ENCODE measurements at regions not wholly inside any gene's neighbourhood (a gene's known extent, or its start where the extent isn't known, plus 50 kb on each side); places are given as distances from the start of the nearest gene placed in this dataset.
A peak's percentile ranks its signal among the peaks of the same experiment; 100 is the strongest.

- H3K9ac ChIP-seq (ENCODE audit: low read length) = no peak overlapping the region
- H3K27me3 ChIP-seq (replicated peaks; ENCODE audit: insufficient read depth, low read length) = no peaks in the 10 kb centered on the region
- peak; percentile 15 for DNase-seq
- H3K4me3 ChIP-seq (ENCODE audit: low read length) = no peak overlapping the region
- TF ChIP-seq EZH2phosphoT487 (IDR thresholded peaks at IDR 0.05; ENCODE audit: low read length) = no peak
- TF ChIP-seq CTCF (IDR thresholded peaks at IDR 0.05; ENCODE audit: low read length) = no peak
- TF ChIP-seq EZH2 (optimal IDR thresholded peaks at IDR 0.05; ENCODE audit: low read depth, low read length) = no peak
- no peaks in the 10 kb centered on the region for H3K36me3 ChIP-seq (replicated peaks; ENCODE audit: insufficient read depth, low read length)
- no peaks in the 10 kb centered on the region for H3K79me2 ChIP-seq (ENCODE audit: low read length)
- no peaks in the 10 kb centered on the region for H3K4me1 ChIP-seq (ENCODE audit: low read length)
- no peak overlapping the region for H2AFZ ChIP-seq (ENCODE audit: low read length)
- no peaks in the 10 kb centered on the region for H3F3A ChIP-seq (ENCODE audit: insufficient read depth, low read length)
- no peaks in the 10 kb centered on the region for H3K9me3 ChIP-seq (replicated peaks; ENCODE audit: insufficient read depth, low read length)
- no peak overlapping the region for H3K4me2 ChIP-seq (ENCODE audit: low read depth, low read length)
- no peak overlapping the region for H3K27ac ChIP-seq (ENCODE audit: low read length)
- no peaks in the 10 kb centered on the region for H4K20me1 ChIP-seq (ENCODE audit: insufficient read depth, low read length)
- no peaks in the 10 kb centered on the region for H3K9me2 ChIP-seq (replicated peaks; ENCODE audit: insufficient read depth, low read length)
Measured at GRCh38 chr2:211077216-211077767, 520.9 kb downstream of the CPS1 start.

GRCh38 chr2:211084352-211084751, 528.0 kb downstream of the CPS1 start:
- Histone ChIP-seq H3K36me3 (replicated peaks; ENCODE audit: insufficient read depth, low read length) (no peaks in the 10 kb centered on the region), H3K4me1 (ENCODE audit: low read length) (peaks cover 11% of the 10 kb centered on the region), H2AFZ (ENCODE audit: low read length) (no peak overlapping the region), H3K9me2 (replicated peaks; ENCODE audit: insufficient read depth, low read length) (no peaks in the 10 kb centered on the region), H3K79me2 (ENCODE audit: low read length) (no peaks in the 10 kb centered on the region), H3K4me2 (ENCODE audit: low read depth, low read length) (no peak overlapping the region), H3K27ac (ENCODE audit: low read length) (no peak overlapping the region), H4K20me1 (ENCODE audit: insufficient read depth, low read length) (no peaks in the 10 kb centered on the region), H3K4me3 (ENCODE audit: low read length) (no peak overlapping the region), H3F3A (ENCODE audit: insufficient read depth, low read length) (no peaks in the 10 kb centered on the region), H3K27me3 (replicated peaks; ENCODE audit: insufficient read depth, low read length) (no peaks in the 10 kb centered on the region), H3K9ac (ENCODE audit: low read length) (no peak overlapping the region), H3K9me3 (replicated peaks; ENCODE audit: insufficient read depth, low read length) (no peaks in the 10 kb centered on the region)
- no peak for TF ChIP-seq EZH2phosphoT487 (IDR thresholded peaks at IDR 0.05; ENCODE audit: low read length)
- no peak for TF ChIP-seq CTCF (IDR thresholded peaks at IDR 0.05; ENCODE audit: low read length)
- TF ChIP-seq EZH2 (optimal IDR thresholded peaks at IDR 0.05; ENCODE audit: low read depth, low read length) = no peak
- no peak for DNase-seq

- no peaks in the 10 kb centered on the region for H3F3A ChIP-seq (ENCODE audit: insufficient read depth, low read length)
- H3K4me3 ChIP-seq (ENCODE audit: low read length) = no peak overlapping the region
- H4K20me1 ChIP-seq (ENCODE audit: insufficient read depth, low read length) = no peaks in the 10 kb centered on the region
- no peak for TF ChIP-seq EZH2phosphoT487 (IDR thresholded peaks at IDR 0.05; ENCODE audit: low read length)
- TF ChIP-seq CTCF (IDR thresholded peaks at IDR 0.05; ENCODE audit: low read length) = peak; percentile 73
- no peak for TF ChIP-seq EZH2 (optimal IDR thresholded peaks at IDR 0.05; ENCODE audit: low read depth, low read length)
- no peaks in the 10 kb centered on the region for H3K27me3 ChIP-seq (replicated peaks; ENCODE audit: insufficient read depth, low read length)
- H3K4me1 ChIP-seq (ENCODE audit: low read length) = peaks cover 18% of the 10 kb centered on the region
- no peaks in the 10 kb centered on the region for H3K79me2 ChIP-seq (ENCODE audit: low read length)
- H3K9ac ChIP-seq (ENCODE audit: low read length) = no peak overlapping the region
- DNase-seq = peak; percentile 60
- H3K9me2 ChIP-seq (replicated peaks; ENCODE audit: insufficient read depth, low read length) = no peaks in the 10 kb centered on the region
- no peak overlapping the region for H2AFZ ChIP-seq (ENCODE audit: low read length)
- H3K36me3 ChIP-seq (replicated peaks; ENCODE audit: insufficient read depth, low read length) = no peaks in the 10 kb centered on the region
- H3K27ac ChIP-seq (ENCODE audit: low read length) = no peak overlapping the region
- H3K4me2 ChIP-seq (ENCODE audit: low read depth, low read length) = no peak overlapping the region
- H3K9me3 ChIP-seq (replicated peaks; ENCODE audit: insufficient read depth, low read length) = no peaks in the 10 kb centered on the region
Measured at GRCh38 chr2:211085056-211085680, 528.8 kb downstream of the CPS1 start.
